ENCODE measurements at regions not wholly inside any gene's neighbourhood (a gene's known extent, or its start where the extent isn't known, plus 50 kb on each side); places are given as distances from the start of the nearest gene placed in this dataset.

DNA sequence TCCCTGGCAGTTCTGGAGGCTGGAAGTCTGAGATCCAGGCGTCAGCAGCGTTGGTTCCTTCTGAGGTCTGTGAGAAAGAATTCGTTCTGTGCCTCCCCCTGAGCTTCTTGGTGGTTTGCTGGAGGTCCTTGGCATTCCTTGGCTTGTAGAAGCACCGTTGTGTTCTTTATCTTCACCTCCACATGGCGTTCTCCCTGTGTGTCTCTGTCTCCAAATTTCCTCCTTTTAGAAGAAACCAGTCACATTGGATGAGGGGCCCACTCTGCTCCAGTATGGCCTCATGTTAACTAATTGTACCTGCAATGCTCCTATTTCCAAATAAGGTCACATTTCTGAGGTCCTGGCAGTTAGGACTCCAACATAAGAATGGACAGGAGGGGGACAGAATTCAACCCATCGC lies 73.0 kb upstream of the BACH2 start:
- TF ChIP-seq CTCF (IDR thresholded peaks at IDR 0.05): no peak
- no peak for TF ChIP-seq POLR2A (IDR thresholded peaks at IDR 0.05)
